Nephron progenitor cell (in vitro differentiated cells): ENCODE measurements at regions not wholly inside any gene's neighbourhood (a gene's known extent, or its start where the extent isn't known, plus 50 kb on each side); places are given as distances from the start of the nearest gene placed in this dataset.

Source experiments
- DNase-seq: peaks from one replicate; pipeline ENCODE4 v3.0.0; 2021
- H3K27ac Mint-ChIP-seq: 2 replicates; pipeline ENCODE4 v1.8.0; 2021; ENCODE audit warnings: mild to moderate bottlenecking, moderate library complexity, mixed read lengths
- H3K27me3 Mint-ChIP-seq: 2 replicates; pipeline ENCODE4 v1.8.0; 2021; ENCODE audit warnings: mild to moderate bottlenecking, low read depth, mixed read lengths; ENCODE audit not compliant: poor library complexity
- H3K36me3 Mint-ChIP-seq: 2 replicates; pipeline ENCODE4 v1.8.0; 2021; ENCODE audit warnings: low read depth, mixed read lengths
- H3K4me1 Mint-ChIP-seq: 2 replicates; pipeline ENCODE4 v1.8.0; 2021; ENCODE audit warnings: mixed read lengths
- H3K4me3 Mint-ChIP-seq: 2 replicates; pipeline ENCODE4 v1.8.0; 2021; ENCODE audit warnings: mild to moderate bottlenecking, moderate library complexity, mixed read lengths
- H3K9me3 Mint-ChIP-seq: 2 replicates; pipeline ENCODE4 v1.8.0; 2021; ENCODE audit warnings: mild to moderate bottlenecking, moderate library complexity, mixed read lengths
- CTCF ChIP-seq: fragments of 200-600 bp; sonication (generic); IDR thresholded peaks from 2 replicates; pipeline ENCODE4 v1.5.0; 2021; ENCODE audit warnings: antibody characterized with exemption

GRCh38 chr2:147777394-147777793, 67.4 kb upstream of the ACVR2A start:
- no peak for DNase-seq
- Mint-ChIP-seq H3K9me3 (no peaks in the 10 kb centered on the region), H3K4me3 (no peak overlapping the region), H3K27ac (no peak overlapping the region), H3K36me3 (no peaks in the 10 kb centered on the region), H3K27me3 (no peaks in the 10 kb centered on the region), H3K4me1 (peaks cover 10% of the 10 kb centered on the region)
- TF ChIP-seq CTCF = no peak

- H3K36me3 Mint-ChIP-seq = no peaks in the 10 kb centered on the region
- TF ChIP-seq CTCF = no peak
- no peaks in the 10 kb centered on the region for H3K27me3 Mint-ChIP-seq
- no peak for DNase-seq
- H3K4me3 Mint-ChIP-seq = no peak overlapping the region
- H3K27ac Mint-ChIP-seq = no peak overlapping the region
- H3K9me3 Mint-ChIP-seq = peaks cover 3% of the 10 kb centered on the region
- peaks cover 9% of the 10 kb centered on the region for H3K4me1 Mint-ChIP-seq
Measured at GRCh38 chr2:147774805-147775204, 70.0 kb upstream of the ACVR2A start.

DNA sequence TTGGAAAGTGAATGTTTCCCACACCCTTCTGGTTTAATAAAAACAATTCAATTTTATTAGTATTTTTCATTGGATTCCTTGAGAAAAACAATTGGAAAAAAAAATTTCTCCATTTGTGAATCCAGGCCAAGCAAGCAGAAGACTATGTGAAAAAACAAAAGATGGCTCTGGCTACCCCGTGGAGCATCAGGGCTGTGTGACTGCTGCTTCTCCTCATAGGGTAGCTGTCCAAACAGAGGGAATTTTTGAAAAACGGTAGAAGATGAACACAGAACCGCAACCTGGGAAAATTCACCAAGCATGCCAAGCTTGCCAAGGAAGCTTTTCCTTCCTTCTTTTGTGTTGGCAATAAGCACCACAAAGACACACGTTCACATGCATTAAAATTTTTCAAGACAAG, 71.3 kb upstream of the ACVR2A start:
- peaks cover 6% of the 10 kb centered on the region for H3K4me1 Mint-ChIP-seq
- no peak overlapping the region for H3K27ac Mint-ChIP-seq
- H3K36me3 Mint-ChIP-seq = no peaks in the 10 kb centered on the region
- DNase-seq = no peak
- H3K4me3 Mint-ChIP-seq = no peak overlapping the region
- no peak for TF ChIP-seq CTCF
- H3K9me3 Mint-ChIP-seq = peaks cover 4% of the 10 kb centered on the region
- H3K27me3 Mint-ChIP-seq = no peaks in the 10 kb centered on the region

DNA sequence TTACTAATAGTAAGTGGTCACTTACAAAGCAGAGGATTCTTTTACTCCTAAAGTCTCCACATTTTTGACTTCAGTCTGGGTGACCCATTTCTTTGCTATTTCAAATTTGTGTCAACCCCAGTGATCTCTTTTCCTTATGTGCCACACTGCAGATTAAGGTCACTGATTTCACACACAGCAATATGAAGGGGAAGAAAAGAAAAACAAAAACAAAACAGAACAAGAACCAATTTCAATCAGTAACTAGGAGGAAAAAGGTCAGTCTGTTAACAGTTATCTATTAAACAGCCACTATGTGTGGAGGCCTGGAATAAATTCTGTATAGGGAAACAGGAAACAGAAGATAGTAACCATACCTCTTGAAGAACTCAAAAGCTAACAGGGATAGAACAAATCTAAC, 72.0 kb upstream of the ACVR2A start:
- no peaks in the 10 kb centered on the region for H3K27me3 Mint-ChIP-seq
- no peak overlapping the region for H3K4me3 Mint-ChIP-seq
- no peak for TF ChIP-seq CTCF
- H3K36me3 Mint-ChIP-seq = no peaks in the 10 kb centered on the region
- H3K27ac Mint-ChIP-seq = no peak overlapping the region
- peaks cover 6% of the 10 kb centered on the region for H3K4me1 Mint-ChIP-seq
- no peak for DNase-seq
- H3K9me3 Mint-ChIP-seq = peaks cover 9% of the 10 kb centered on the region

DNA sequence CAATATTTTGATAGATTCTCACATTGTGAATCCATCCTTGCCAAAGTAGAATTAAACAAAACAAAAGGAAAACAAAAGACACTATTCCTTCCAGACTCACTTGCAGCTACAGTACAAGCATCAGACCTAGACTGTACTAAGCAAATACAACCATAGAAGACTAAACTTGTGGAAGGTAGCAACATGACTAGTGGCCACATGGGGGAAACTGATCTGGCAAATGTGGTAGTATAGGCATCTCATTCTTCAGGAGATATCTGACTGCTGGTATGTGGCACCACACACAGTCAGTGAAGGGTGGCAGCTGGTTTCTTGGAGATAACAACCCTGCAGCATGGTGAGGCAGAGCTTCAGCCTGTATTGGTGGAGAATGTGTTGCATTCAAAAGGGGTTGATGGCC, 81.0 kb upstream of the ACVR2A start:
- no peak overlapping the region for H3K4me3 Mint-ChIP-seq
- no peak for DNase-seq
- H3K27me3 Mint-ChIP-seq = no peaks in the 10 kb centered on the region
- no peak overlapping the region for H3K27ac Mint-ChIP-seq
- peaks cover 9% of the 10 kb centered on the region for H3K36me3 Mint-ChIP-seq
- no peaks in the 10 kb centered on the region for H3K4me1 Mint-ChIP-seq
- H3K9me3 Mint-ChIP-seq = peaks cover 37% of the 10 kb centered on the region
- TF ChIP-seq CTCF = no peak

DNA sequence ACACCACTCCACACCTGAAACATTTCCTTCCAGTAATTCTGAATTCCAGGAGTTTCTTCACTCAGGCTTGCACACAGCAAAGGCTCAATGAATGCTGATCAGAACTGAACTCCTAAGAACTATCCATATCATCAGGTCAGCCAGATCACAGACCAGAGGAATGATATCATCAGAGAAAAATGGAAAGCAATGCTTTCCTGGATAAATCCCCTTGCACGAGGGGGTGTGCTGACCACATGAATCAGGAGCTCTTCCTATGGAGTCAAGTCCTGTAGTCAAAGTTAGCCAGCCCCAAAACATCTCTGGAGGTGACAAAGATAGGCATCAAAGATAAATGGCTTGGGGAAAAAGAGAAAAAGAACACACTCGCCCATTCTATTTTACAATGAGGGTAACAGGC, 83.8 kb upstream of the ACVR2A start:
- Mint-ChIP-seq H3K4me3 (no peak overlapping the region), H3K4me1 (peaks cover 7% of the 10 kb centered on the region), H3K27ac (no peak overlapping the region), H3K27me3 (no peaks in the 10 kb centered on the region), H3K9me3 (peaks cover 13% of the 10 kb centered on the region), H3K36me3 (peaks cover 5% of the 10 kb centered on the region)
- no peak for DNase-seq
- no peak for TF ChIP-seq CTCF
